22Rv1 (cell line): ENCODE measurements at regions not wholly inside any gene's neighbourhood (a gene's known extent, or its start where the extent isn't known, plus 50 kb on each side); places are given as distances from the start of the nearest gene placed in this dataset.

Experiments
- H3K27ac ChIP-seq: fragments of 450-650 bp; 2 replicates; pipeline ENCODE4 v1.5.1; 2017
- CTCF ChIP-seq: fragments of 450-650 bp; IDR thresholded peaks from 2 replicates; pipeline ENCODE4 v1.5.1; 2017; ENCODE audit warnings: mild to moderate bottlenecking
- ZFX ChIP-seq: fragments of 450-650 bp; IDR thresholded peaks from 2 replicates; pipeline ENCODE4 v1.6.1; 2017; ENCODE audit warnings: antibody characterized with exemption, borderline replicate concordance

GRCh38 chr4:182193311-182193710 is 49.9 kb upstream of the TENM3 start:
- no peak overlapping the region for H3K27ac ChIP-seq
- TF ChIP-seq CTCF (no peak), ZFX (no peak)
